Activated CD4-positive, alpha-beta T cell treated with anti-CD3 and anti-CD28 coated beads, Interleukin-2, amount 10 ng/mL, durations not matched to agents 7 days and 5 days (primary cell): ENCODE measurements at regions not wholly inside any gene's neighbourhood (a gene's known extent, or its start where the extent isn't known, plus 50 kb on each side); places are given as distances from the start of the nearest gene placed in this dataset.

ENCODE experiments used
- CTCF ChIA-PET: fragments of 350-600 bp; sonication (Branson Sonifier 250); formaldehyde crosslinking; loops from one replicate; lab custom pipeline; 2021; ENCODE audit warnings: antibody characterized with exemption; lab: Charles Lee
- POLR2A ChIA-PET: fragments of 350-600 bp; sonication (Branson Sonifier 250); formaldehyde crosslinking; loops from one replicate; lab custom pipeline; 2021; ENCODE audit warnings: antibody characterized with exemption; lab: Charles Lee
- DNase-seq: peaks from one replicate; pipeline ENCODE4 v3.0.0-alpha.2; 2020
- H3K27ac Mint-ChIP-seq: one replicate; pipeline ENCODE4 v1.8.0; 2021; ENCODE audit warnings: mild to moderate bottlenecking, moderate library complexity, mixed read lengths
- H3K27me3 Mint-ChIP-seq: one replicate; pipeline ENCODE4 v1.8.0; 2021; ENCODE audit warnings: mixed read lengths
- H3K36me3 Mint-ChIP-seq: one replicate; pipeline ENCODE4 v1.8.0; 2021; ENCODE audit warnings: low read depth, mixed read lengths
- H3K4me1 Mint-ChIP-seq: one replicate; pipeline ENCODE4 v1.8.0; 2021; ENCODE audit warnings: mixed read lengths
- H3K4me3 Mint-ChIP-seq: one replicate; pipeline ENCODE4 v1.8.0; 2021; ENCODE audit warnings: mild to moderate bottlenecking, moderate library complexity, mixed read lengths
- H3K9me3 Mint-ChIP-seq: one replicate; pipeline ENCODE4 v1.8.0; 2021; ENCODE audit warnings: mixed read lengths

DNA sequence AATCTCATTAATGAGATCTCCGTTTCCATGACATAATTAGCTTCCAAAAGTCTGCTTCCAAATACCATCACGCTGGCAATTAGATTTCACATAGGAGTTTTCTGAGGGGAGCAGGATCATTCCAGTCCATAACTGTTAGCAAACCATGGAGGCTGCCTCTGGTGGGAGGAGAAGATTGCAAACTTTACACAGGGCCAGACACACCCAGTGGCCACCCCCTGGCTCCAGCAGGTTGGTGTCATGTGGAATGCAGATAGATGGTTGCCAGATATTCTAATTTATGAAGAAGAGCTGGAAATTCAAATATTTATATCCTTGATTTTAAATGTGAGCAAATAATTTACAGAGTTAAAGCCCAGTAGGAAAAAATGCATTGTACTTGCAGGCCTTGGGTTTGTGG is 164.2 kb downstream of the ICE1 start:
- no peak for DNase-seq
- Mint-ChIP-seq H3K4me3 (no peak overlapping the region), H3K4me1 (no peaks in the 10 kb centered on the region), H3K9me3 (no peaks in the 10 kb centered on the region), H3K27me3 (no peaks in the 10 kb centered on the region), H3K36me3 (no peaks in the 10 kb centered on the region), H3K27ac (no peak overlapping the region)
- CTCF ChIA-PET = no interaction called here
- POLR2A ChIA-PET = no interaction called here

- DNase-seq = no peak
- H3K27ac Mint-ChIP-seq = no peak overlapping the region
These were observed 163.4 kb downstream of the ICE1 start for GRCh38 chr5:5585751-5586341.

DNA sequence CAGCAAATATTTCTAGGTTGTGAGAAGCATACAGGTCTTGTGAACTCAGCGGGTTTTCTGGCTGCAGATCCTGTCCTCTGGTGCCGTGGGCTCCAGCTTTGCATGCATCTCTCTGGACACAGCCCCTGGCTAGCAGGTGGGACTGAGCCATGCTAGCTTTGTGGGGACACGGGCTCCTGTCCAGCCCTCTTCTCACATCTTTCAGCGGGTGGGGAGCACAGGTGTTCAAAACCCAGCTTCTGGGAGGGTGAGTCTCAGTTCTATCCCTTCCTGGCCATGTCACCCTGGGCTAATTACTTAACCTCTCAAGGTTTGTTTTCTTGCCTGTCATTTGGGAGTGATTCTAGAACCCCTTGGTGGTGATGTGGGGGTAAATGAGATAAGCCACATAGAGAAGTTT is 162.3 kb downstream of the ICE1 start:
- no peaks in the 10 kb centered on the region for H3K36me3 Mint-ChIP-seq
- H3K4me3 Mint-ChIP-seq = no peak overlapping the region
- no peaks in the 10 kb centered on the region for H3K9me3 Mint-ChIP-seq
- no peaks in the 10 kb centered on the region for H3K27me3 Mint-ChIP-seq
- CTCF ChIA-PET = interaction anchor here (0.7 kb wide), 1 partner anchor 799 kb away, joined by 4 read pairs; no protein-coding TSS in a partner anchor
- POLR2A ChIA-PET = no interaction called here
- DNase-seq = no peak
- no peaks in the 10 kb centered on the region for H3K4me1 Mint-ChIP-seq
- no peak overlapping the region for H3K27ac Mint-ChIP-seq

More at GRCh38 chr5:5585751-5586341, 163.4 kb downstream of the ICE1 start:
- Mint-ChIP-seq H3K4me1 (no peaks in the 10 kb centered on the region), H3K36me3 (no peaks in the 10 kb centered on the region), H3K9me3 (no peaks in the 10 kb centered on the region), H3K4me3 (no peak overlapping the region), H3K27me3 (no peaks in the 10 kb centered on the region)
- ChIA-PET CTCF (no interaction called here), POLR2A (no interaction called here)

DNA sequence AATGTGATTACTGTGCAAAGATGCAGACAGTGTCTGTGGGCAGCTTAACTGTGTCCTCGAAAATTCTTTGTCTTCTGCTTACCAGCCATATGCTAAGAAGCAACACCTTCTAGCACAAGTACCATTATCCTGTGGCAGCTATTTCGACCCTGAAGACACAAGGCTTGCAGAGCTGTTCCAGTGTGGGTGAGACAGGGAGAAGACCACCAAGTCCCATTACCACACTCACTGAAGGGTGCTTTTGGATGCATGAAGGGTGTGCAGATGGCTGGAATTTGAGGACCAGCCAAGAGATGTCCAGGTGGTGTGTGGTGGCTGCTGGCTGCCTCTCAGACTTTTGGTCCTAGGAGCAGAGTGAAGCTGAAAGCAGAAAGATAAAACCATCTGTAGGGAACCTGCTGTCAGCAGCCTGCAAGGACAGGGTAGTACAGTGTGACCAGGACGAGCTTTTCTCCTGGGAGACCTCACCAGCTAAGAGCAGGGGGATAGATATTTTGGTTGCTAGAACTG is 161.8 kb downstream of the ICE1 start:
- CTCF ChIA-PET = no interaction called here
- POLR2A ChIA-PET = no interaction called here
- H3K27ac Mint-ChIP-seq = no peak overlapping the region

GRCh38 chr5:5583832-5584231 is 161.4 kb downstream of the ICE1 start:
- no peaks in the 10 kb centered on the region for H3K4me1 Mint-ChIP-seq
- no peaks in the 10 kb centered on the region for H3K27me3 Mint-ChIP-seq
- no peak overlapping the region for H3K27ac Mint-ChIP-seq
- CTCF ChIA-PET = no interaction called here
- H3K36me3 Mint-ChIP-seq = no peaks in the 10 kb centered on the region
- no peak for DNase-seq
- H3K9me3 Mint-ChIP-seq = no peaks in the 10 kb centered on the region
- POLR2A ChIA-PET = no interaction called here
- no peak overlapping the region for H3K4me3 Mint-ChIP-seq

More for the DNA sequence above, 161.8 kb downstream of the ICE1 start:
- Mint-ChIP-seq H3K4me1 (no peaks in the 10 kb centered on the region), H3K4me3 (no peak overlapping the region), H3K9me3 (no peaks in the 10 kb centered on the region), H3K36me3 (no peaks in the 10 kb centered on the region), H3K27me3 (no peaks in the 10 kb centered on the region)
- no peak for DNase-seq

DNA sequence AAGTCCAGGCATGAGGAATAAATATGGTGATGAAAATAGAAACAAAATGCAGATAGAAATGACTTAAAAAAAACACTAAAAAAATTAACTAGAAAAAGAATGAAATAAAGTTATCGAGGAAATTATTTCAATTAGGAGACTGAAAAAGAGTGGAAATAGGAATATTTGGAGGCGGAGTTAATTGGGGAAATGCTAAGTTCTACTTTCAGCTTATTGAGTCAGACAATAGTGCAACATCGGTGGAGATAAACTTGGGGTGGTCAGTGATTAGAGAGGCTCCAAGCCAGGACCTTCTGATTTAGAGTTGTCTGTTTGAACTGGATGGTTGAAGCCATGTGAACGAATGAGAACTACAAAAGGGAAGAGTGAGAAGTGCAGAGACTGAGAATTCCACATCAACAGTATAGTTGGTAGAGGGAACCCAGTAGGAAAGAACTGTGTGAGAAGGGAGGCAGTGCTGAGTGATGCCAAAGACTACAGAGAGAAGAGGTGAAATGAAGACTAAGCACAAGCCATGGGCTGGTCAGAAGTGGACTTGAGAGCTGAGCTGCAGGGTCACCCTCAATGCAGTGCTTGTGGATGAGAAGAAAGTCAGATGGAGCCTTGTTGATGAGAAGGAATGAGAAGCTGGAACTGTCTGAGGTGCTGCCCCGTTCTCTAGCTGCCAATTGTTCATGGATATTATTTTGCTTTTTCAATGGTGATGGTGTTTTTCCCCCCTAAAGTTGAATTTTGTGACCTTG is 160.7 kb downstream of the ICE1 start:
- Mint-ChIP-seq H3K27me3 (no peaks in the 10 kb centered on the region), H3K36me3 (no peaks in the 10 kb centered on the region), H3K4me1 (no peaks in the 10 kb centered on the region), H3K9me3 (no peaks in the 10 kb centered on the region), H3K4me3 (no peak overlapping the region), H3K27ac (no peak overlapping the region)
- ChIA-PET CTCF (no interaction called here), POLR2A (no interaction called here)
- DNase-seq = no peak

DNA sequence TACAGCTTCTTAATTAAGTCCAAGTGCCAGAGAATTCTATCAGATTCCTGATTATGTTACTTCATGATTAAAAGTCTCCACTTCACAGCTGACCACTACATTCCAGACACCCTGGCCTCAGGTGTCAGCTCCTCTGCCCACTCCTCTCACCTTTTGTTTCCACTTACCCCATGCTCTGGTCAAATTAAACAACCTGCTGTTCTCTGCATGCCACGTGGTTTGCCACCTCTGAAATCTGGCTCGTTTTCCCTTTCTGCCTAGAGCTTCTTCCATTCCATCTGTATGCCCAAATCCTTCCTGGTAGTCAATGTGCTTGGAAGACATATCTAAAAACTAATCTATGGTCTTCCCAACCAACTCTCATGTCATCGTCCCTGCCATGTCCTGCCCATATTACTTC is 158.6 kb downstream of the ICE1 start:
- ChIA-PET POLR2A (no interaction called here), CTCF (no interaction called here)
- H3K4me1 Mint-ChIP-seq = no peaks in the 10 kb centered on the region
- no peaks in the 10 kb centered on the region for H3K27me3 Mint-ChIP-seq
- H3K9me3 Mint-ChIP-seq = no peaks in the 10 kb centered on the region
- no peak for DNase-seq
- no peaks in the 10 kb centered on the region for H3K36me3 Mint-ChIP-seq
- H3K27ac Mint-ChIP-seq = no peak overlapping the region
- no peak overlapping the region for H3K4me3 Mint-ChIP-seq

DNA sequence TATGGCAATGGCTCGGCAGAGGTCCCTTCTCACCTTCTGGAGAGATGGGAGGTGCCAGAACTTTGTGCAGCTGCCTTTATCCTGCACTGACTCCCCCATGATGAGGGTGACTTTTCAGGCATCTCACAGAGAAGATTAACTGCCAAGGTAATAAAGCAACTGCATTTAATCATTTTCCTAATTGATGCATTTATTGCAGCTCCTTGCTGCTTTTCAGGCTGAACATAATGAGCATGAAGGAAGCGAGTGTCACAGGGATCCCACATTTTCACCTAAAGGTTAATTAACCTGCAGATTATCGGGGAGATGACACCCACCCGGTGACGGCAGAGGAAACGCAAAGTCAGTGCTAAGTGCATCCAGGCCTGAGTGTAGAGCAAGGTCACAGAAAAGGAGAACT is 154.3 kb downstream of the ICE1 start:
- Mint-ChIP-seq H3K27me3 (no peaks in the 10 kb centered on the region), H3K9me3 (no peaks in the 10 kb centered on the region), H3K36me3 (no peaks in the 10 kb centered on the region), H3K27ac (no peak overlapping the region), H3K4me1 (no peaks in the 10 kb centered on the region), H3K4me3 (no peak overlapping the region)
- DNase-seq = no peak
- ChIA-PET POLR2A (no interaction called here), CTCF (no interaction called here)

GRCh38 chr5:5575461-5575860 is 153.0 kb downstream of the ICE1 start:
- no peak for DNase-seq
- H3K4me3 Mint-ChIP-seq = no peak overlapping the region
- POLR2A ChIA-PET = no interaction called here
- H3K27me3 Mint-ChIP-seq = no peaks in the 10 kb centered on the region
- no peaks in the 10 kb centered on the region for H3K4me1 Mint-ChIP-seq
- H3K9me3 Mint-ChIP-seq = no peaks in the 10 kb centered on the region
- CTCF ChIA-PET = no interaction called here
- no peaks in the 10 kb centered on the region for H3K36me3 Mint-ChIP-seq
- H3K27ac Mint-ChIP-seq = no peak overlapping the region

DNA sequence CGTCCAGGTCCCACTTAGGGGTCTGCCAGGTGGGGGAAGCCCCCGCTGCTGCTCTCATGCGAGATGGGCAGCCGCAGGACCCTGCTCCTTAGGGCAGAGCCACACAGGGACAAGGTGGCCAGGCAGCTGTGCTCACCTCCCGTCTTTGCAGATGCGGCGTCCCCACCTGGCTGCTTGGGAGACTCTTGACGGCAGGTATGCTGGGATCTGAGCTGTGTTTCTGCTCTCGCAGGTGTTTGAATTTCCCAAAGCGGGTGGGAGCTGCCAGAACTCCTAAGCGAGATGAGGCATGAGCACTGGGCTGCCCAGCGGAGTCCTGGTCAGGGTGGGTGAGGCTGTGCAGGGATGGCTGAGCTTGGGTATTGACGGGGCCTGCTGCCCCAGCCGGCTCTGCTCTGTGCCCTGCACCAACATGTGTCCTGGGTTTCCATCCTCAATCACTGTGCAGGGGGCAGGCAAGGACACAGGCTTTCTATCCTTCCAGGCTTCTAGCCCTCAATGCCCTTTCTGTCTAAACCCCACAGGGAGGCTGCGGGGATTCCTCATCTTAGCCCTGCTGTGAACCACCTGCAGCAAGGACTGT is 151.4 kb downstream of the ICE1 start:
- H3K27me3 Mint-ChIP-seq = no peaks in the 10 kb centered on the region
- H3K4me1 Mint-ChIP-seq = no peaks in the 10 kb centered on the region
- H3K9me3 Mint-ChIP-seq = no peaks in the 10 kb centered on the region
- no peak overlapping the region for H3K4me3 Mint-ChIP-seq
- no peak overlapping the region for H3K27ac Mint-ChIP-seq
- no peaks in the 10 kb centered on the region for H3K36me3 Mint-ChIP-seq
- DNase-seq = no peak
- ChIA-PET POLR2A (no interaction called here), CTCF (no interaction called here)

DNA sequence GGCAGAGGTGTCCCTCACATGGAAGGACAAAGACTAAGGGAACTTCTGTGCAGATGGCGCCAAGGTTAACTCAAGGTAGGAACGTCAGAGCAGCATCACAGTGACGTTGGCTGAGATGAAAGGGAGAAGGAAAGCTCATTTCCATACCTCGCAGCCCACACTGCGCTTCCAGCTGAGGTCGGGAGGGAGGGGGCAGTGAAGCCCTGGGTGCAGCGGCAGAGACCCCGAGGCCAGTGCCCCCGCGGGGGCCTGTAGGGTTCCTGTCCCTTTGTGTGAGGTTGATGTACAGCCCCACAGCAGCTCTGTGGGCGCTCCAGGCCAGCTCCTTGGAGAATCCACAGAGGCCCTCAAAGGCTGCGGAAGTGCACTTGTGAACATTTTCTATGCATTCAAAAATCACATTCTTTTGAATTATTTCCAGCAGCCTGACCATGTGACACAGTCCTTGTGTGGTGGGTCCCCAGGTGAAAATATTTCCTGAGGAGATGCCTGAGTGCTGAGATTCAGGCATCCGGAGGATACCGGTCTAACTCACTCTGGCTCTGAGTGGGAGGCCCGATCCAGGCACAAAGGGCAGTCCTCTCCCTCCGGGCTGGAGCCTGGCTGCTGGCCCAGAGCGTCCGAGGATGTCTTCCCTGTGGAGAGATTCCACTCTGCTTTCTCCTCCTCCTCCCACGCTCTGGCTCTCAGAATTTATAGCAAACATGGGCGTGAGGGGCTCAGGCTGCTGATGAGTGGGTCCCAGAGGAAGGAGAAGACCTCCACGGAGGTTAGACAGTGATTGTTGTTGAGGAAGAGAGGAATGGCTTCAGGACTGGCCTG is 150.7 kb downstream of the ICE1 start:
- Mint-ChIP-seq H3K27ac (no peak overlapping the region), H3K4me3 (no peak overlapping the region), H3K36me3 (no peaks in the 10 kb centered on the region), H3K27me3 (no peaks in the 10 kb centered on the region), H3K4me1 (no peaks in the 10 kb centered on the region), H3K9me3 (no peaks in the 10 kb centered on the region)
- DNase-seq = no peak
- CTCF ChIA-PET = no interaction called here
- POLR2A ChIA-PET = no interaction called here

- Mint-ChIP-seq H3K4me1 (no peaks in the 10 kb centered on the region), H3K27me3 (no peaks in the 10 kb centered on the region), H3K4me3 (no peak overlapping the region), H3K27ac (no peak overlapping the region), H3K36me3 (no peaks in the 10 kb centered on the region), H3K9me3 (no peaks in the 10 kb centered on the region)
- POLR2A ChIA-PET = no interaction called here
- CTCF ChIA-PET = no interaction called here
- DNase-seq = no peak
These were observed 149.8 kb downstream of the ICE1 start for GRCh38 chr5:5572010-5572865.
